T-helper 2 cell treated with Interferon-gamma antibody and Interleukin-4, amounts not matched to agents 5 μg/mL and 100 μg/mL, for 36 hours (primary cell): ENCODE measurements at regions not wholly inside any gene's neighbourhood (a gene's known extent, or its start where the extent isn't known, plus 50 kb on each side); places are given as distances from the start of the nearest gene placed in this dataset.
"Not testable (repeated sequence)": the region's sequence is repeated elsewhere in the genome, so short reads cannot be mapped to it uniquely, and the experiment has no call there.

Experiments used
- DNase-seq: peaks from one replicate; pipeline ENCODE4 v3.0.0; 2021; ENCODE audit warnings: low spot score
- H3K27ac Mint-ChIP-seq: one replicate; pipeline ENCODE4 v1.8.0; 2021; ENCODE audit warnings: mild to moderate bottlenecking, mixed read lengths
- H3K27me3 Mint-ChIP-seq: one replicate; pipeline ENCODE4 v1.8.0; 2021; ENCODE audit warnings: low read depth, mixed read lengths
- H3K36me3 Mint-ChIP-seq: one replicate; pipeline ENCODE4 v1.8.0; 2021; ENCODE audit warnings: low read depth, mixed read lengths
- H3K4me1 Mint-ChIP-seq: one replicate; pipeline ENCODE4 v1.8.0; 2021; ENCODE audit warnings: low read depth, mixed read lengths
- H3K4me3 Mint-ChIP-seq: one replicate; pipeline ENCODE4 v1.8.0; 2022; ENCODE audit warnings: mild to moderate bottlenecking, moderate library complexity, mixed read lengths
- H3K9me3 Mint-ChIP-seq: one replicate; pipeline ENCODE4 v1.8.0; 2021; ENCODE audit warnings: mixed read lengths

DNA sequence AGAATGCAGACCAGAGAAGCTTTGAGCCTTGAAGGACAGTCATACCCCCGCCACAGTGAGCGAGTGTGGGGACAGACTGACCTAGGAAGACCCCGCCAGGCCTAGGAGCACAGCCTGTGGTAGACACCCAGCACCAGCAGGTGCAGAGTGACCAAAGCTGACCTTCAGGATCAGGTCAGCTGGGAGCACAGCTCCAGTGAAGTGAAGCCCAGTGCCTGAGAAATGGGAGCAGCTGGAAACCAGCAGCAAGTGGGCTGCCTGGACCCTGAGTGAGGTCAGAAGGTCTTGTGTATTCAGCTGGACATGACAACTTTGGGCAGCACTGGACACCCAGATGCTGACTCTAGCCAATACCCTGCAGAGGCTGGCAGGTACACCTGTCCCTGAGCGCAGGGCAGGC, 268.9 kb downstream of the TEX29 start:
- no peaks in the 10 kb centered on the region for H3K27me3 Mint-ChIP-seq
- no peak overlapping the region for H3K27ac Mint-ChIP-seq

DNA sequence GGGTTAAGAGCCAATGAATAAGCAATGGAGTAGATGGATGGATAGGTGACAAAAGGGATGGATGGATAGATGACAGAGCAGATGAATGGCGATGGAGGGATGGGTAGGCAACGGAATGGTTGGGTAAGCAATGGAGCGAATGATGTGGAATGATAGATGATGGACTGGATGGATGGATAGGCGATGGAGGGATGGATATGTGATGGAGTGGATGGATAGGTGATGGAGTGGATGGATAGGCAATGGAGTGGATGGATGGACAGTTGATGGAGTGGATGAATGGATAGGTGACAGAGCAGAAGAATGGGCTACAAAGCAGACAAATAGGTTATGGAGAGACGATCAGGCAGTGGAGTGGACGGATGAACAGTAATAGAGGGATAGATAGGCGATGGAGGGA, 269.6 kb downstream of the TEX29 start:
- no peaks in the 10 kb centered on the region for H3K4me1 Mint-ChIP-seq
- H3K27me3 Mint-ChIP-seq: no peaks in the 10 kb centered on the region
- no peaks in the 10 kb centered on the region for H3K36me3 Mint-ChIP-seq
- no peak overlapping the region for H3K4me3 Mint-ChIP-seq
- no peak overlapping the region for H3K27ac Mint-ChIP-seq
- no peak for DNase-seq
- H3K9me3 Mint-ChIP-seq: no peaks in the 10 kb centered on the region

More for the DNA sequence above, 268.9 kb downstream of the TEX29 start:
- no peaks in the 10 kb centered on the region for H3K9me3 Mint-ChIP-seq
- DNase-seq: no peak
- no peak overlapping the region for H3K4me3 Mint-ChIP-seq
- no peaks in the 10 kb centered on the region for H3K4me1 Mint-ChIP-seq
- no peaks in the 10 kb centered on the region for H3K36me3 Mint-ChIP-seq

DNA sequence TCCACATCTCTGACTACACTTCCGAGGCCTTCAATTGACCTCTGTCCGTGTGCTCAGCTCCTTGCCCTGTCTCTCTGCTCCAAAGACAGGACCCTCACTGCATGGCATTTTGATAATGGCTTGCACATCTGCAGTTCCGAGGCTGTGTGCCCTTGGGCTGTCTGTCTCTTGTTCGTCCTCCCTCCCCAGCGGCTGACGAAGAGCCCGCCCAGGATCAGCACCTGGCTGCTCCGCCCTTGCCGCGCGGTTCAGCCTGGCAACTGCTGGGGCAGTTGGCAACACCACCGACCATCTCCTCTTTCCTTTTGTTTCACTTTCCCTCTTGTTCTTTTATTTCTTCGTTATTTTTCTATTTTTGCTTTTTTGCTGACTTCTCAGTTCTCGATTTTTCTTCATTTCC, 270.4 kb downstream of the TEX29 start:
- H3K36me3 Mint-ChIP-seq: no peaks in the 10 kb centered on the region
- DNase-seq: no peak
- no peaks in the 10 kb centered on the region for H3K4me1 Mint-ChIP-seq
- H3K27me3 Mint-ChIP-seq: no peaks in the 10 kb centered on the region
- H3K9me3 Mint-ChIP-seq: no peaks in the 10 kb centered on the region
- H3K4me3 Mint-ChIP-seq: no peak overlapping the region
- H3K27ac Mint-ChIP-seq: no peak overlapping the region

DNA sequence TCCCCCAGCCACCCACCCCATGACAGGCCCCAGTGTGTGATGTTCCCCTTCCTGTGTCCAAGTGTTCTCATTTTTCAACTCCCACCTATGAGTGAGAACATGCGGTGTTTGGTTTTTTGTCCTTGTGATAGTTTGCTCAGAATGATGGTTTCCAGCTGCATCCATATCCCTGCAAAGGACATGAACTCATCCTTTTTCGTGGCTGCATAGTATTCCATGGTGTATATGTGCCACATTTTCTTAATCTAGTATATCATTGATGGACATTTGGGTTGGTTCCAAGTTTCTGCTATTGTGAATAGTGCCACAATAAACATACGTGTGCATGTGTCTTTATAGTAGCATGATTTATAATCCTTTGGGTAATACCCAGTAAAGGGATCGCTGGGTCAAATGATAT, 273.0 kb downstream of the TEX29 start:
- H3K36me3 Mint-ChIP-seq, H3K4me3 Mint-ChIP-seq, DNase-seq, H3K27ac Mint-ChIP-seq, H3K4me1 Mint-ChIP-seq, H3K9me3 Mint-ChIP-seq, H3K27me3 Mint-ChIP-seq: not testable (repeated sequence)

DNA sequence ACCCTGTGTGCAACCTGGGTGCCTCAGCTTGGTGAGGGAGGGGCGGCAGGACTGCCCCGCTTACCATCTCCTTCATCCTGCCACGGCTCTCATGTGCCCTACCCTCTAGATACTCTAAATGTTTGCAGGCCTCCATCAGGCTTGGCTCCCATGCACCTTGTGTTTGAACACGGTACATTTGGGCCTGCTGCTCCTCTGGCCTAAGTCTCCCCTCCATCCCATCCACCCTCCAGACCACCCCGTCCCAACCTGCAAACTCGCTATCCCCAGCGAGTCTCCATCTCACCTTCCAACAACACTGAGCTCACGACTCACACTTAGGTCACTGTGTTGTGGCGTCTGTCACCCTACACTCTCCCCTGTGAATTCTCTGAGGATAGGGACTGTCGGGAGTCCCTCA, 274.2 kb downstream of the TEX29 start:
- no peaks in the 10 kb centered on the region for H3K36me3 Mint-ChIP-seq
- H3K27ac Mint-ChIP-seq: no peak overlapping the region
- DNase-seq: no peak
- no peaks in the 10 kb centered on the region for H3K27me3 Mint-ChIP-seq
- H3K4me3 Mint-ChIP-seq: no peak overlapping the region
- H3K4me1 Mint-ChIP-seq: no peaks in the 10 kb centered on the region
- H3K9me3 Mint-ChIP-seq: no peaks in the 10 kb centered on the region

DNA sequence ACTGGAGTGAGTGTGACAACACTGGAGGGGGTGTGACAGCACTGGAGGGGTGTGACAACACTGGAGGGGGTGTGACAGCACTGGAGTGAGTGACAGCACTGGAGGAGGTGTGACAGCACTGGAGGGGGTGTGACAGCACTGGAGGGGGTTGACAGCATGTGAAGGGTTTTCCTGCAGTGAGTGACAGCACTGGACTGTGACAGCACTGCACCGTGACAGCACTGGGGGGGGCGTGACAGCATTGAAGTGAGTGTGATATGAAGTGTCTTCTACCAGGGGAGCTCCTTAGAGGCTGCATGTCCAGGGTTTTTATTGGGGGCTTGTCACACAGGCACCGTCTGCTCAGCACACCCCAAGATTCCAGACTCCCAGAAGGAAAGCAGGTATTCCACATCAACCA, 274.8 kb downstream of the TEX29 start:
- Mint-ChIP-seq H3K4me1 (no peaks in the 10 kb centered on the region), H3K27me3 (no peaks in the 10 kb centered on the region), H3K36me3 (no peaks in the 10 kb centered on the region)

DNA sequence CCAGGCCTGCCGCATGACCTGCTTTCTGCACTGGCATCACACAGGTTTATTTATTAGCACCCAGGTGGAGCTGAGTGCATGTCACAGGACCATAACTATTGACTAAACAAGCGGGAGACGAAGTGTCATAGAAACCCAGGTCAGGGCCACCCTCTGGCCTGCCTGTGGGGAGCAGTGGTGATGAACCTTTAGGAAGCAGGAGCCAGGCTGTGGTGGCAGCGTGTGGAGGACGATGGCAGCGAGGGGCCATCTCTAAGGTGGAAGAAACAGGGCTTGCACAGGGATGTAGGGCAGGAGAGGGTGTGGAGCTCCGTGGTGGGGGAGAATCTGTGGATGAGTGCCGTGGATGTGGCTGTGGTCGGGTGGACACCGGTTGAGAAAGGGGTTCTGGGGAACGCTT, 275.3 kb downstream of the TEX29 start:
- no peak for DNase-seq
- H3K4me1 Mint-ChIP-seq: no peaks in the 10 kb centered on the region
- H3K4me3 Mint-ChIP-seq: no peak overlapping the region
- no peaks in the 10 kb centered on the region for H3K36me3 Mint-ChIP-seq
- no peak overlapping the region for H3K27ac Mint-ChIP-seq
- no peaks in the 10 kb centered on the region for H3K9me3 Mint-ChIP-seq
- no peaks in the 10 kb centered on the region for H3K27me3 Mint-ChIP-seq

More for the DNA sequence above, 274.8 kb downstream of the TEX29 start:
- Mint-ChIP-seq H3K4me3 (no peak overlapping the region), H3K27ac (no peak overlapping the region), H3K9me3 (no peaks in the 10 kb centered on the region)
- DNase-seq: no peak

DNA sequence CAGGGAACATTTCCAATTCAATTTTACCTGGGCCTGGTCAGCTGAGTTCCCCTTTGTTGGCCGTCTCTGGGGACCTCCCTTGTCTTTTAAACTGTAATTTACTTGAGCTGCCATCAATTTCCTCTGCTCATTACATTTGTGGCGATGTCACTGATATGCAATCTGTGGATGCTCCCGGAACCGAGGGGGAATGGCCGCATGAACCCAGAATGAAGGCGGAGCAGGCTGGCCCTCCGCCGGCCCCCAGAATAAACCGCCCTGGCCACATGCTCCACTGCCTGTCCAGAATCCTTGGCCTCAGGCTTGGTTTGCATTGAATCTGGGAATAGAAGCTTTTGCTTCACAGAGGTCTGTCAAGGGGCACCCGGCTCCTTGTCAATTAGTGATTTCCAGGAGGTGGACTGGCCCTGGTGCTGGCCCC, 276.8 kb downstream of the TEX29 start:
- no peak for DNase-seq

DNA sequence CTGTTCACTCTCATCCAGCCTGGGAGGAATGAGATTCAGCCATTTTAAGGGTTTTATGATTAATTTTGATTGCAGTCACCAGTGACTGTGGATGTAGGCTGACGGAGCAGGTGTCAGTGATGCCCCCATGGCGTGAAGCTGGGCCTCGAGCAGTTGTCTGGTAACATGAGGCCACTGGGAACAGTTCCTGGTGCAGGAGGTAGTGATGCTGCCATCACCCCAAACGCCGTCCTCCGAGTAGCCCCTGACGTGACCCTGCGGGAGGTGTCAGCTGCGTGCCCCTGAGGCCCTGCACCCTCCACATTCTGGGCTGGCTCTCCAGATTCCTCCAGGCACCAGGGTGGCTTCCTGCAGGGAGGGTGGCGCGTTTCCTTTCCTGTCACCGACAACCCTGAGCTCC, 277.2 kb downstream of the TEX29 start:
- no peaks in the 10 kb centered on the region for H3K27me3 Mint-ChIP-seq
- H3K27ac Mint-ChIP-seq: no peak overlapping the region
- no peak overlapping the region for H3K4me3 Mint-ChIP-seq
- H3K4me1 Mint-ChIP-seq: no peaks in the 10 kb centered on the region
- no peaks in the 10 kb centered on the region for H3K36me3 Mint-ChIP-seq
- no peak for DNase-seq
- no peaks in the 10 kb centered on the region for H3K9me3 Mint-ChIP-seq

More for the DNA sequence above, 276.8 kb downstream of the TEX29 start:
- H3K4me3 Mint-ChIP-seq: no peak overlapping the region
- no peaks in the 10 kb centered on the region for H3K4me1 Mint-ChIP-seq
- H3K27me3 Mint-ChIP-seq: no peaks in the 10 kb centered on the region
- H3K27ac Mint-ChIP-seq: no peak overlapping the region
- H3K36me3 Mint-ChIP-seq: no peaks in the 10 kb centered on the region
- H3K9me3 Mint-ChIP-seq: no peaks in the 10 kb centered on the region

DNA sequence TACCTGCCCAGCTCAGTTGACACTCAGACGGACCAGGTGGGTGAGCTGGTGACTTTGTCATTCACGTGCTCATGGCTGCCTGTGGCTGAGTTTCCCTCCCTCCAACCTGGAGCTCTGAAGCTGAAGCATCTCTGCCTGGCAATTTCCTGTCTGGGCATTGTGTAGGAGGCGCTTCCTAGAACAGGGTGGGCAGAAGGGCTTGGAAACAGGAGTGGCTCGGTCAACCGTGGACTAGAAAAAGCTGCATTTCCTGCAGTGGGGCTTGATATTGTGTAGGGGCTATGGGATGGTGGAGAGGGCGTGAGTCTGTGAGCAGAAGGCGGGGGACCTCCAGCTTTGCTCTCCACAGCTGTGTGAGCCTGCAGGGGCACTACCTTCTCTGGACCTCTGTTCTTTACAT, 278.3 kb downstream of the TEX29 start:
- H3K4me1 Mint-ChIP-seq: no peaks in the 10 kb centered on the region
- no peaks in the 10 kb centered on the region for H3K36me3 Mint-ChIP-seq
- DNase-seq: no peak
- no peaks in the 10 kb centered on the region for H3K27me3 Mint-ChIP-seq
- no peak overlapping the region for H3K27ac Mint-ChIP-seq
- no peaks in the 10 kb centered on the region for H3K9me3 Mint-ChIP-seq
- no peak overlapping the region for H3K4me3 Mint-ChIP-seq

DNA sequence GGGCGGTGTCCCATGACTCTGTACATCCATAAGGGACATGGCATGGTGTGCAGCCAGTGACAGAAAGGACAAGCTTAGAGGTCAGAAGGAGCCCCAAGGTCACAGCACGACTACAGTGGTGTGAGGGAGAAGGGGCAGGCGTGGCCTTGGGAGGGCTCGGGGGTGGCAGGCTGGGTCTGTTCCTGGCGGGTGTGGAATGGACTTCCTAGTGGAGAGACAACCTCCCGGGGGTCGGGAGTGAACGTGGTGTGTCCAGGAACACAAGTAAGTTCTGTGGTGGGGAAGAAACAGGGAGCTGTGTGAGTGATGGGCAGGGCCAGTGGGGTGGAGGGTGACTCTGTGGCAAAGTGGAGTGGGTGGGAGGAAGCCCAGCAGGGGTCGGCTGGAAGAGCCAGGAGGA, 279.3 kb downstream of the TEX29 start:
- H3K9me3 Mint-ChIP-seq: no peaks in the 10 kb centered on the region
- no peaks in the 10 kb centered on the region for H3K27me3 Mint-ChIP-seq
- H3K36me3 Mint-ChIP-seq: no peaks in the 10 kb centered on the region
- no peak overlapping the region for H3K4me3 Mint-ChIP-seq
- DNase-seq: no peak
- no peaks in the 10 kb centered on the region for H3K4me1 Mint-ChIP-seq
- peak overlapping the region; percentile 14 for H3K27ac Mint-ChIP-seq

DNA sequence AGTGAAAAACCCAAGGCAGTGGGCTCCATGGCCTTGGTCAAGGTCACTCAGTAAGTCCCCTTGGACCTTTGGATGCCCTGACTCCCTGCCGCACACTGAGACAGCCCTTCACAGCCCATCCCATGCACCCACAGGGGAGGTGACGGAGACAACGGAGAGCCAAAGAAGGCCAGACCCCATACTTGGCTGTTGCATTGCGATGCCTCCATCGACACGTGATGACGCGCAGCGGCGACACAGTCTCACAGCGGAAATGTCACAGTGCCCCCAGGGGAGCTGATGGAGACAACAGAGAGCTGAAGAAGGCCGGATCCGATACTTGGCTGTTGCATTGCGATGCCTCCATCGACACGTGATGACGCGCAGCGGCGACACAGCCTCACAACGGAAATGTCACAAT, 282.4 kb downstream of the TEX29 start:
- H3K36me3 Mint-ChIP-seq: no peaks in the 10 kb centered on the region
- H3K27ac Mint-ChIP-seq: no peak overlapping the region
- H3K4me1 Mint-ChIP-seq: no peaks in the 10 kb centered on the region
- no peak for DNase-seq
- no peaks in the 10 kb centered on the region for H3K9me3 Mint-ChIP-seq
- H3K27me3 Mint-ChIP-seq: no peaks in the 10 kb centered on the region
- no peak overlapping the region for H3K4me3 Mint-ChIP-seq

DNA sequence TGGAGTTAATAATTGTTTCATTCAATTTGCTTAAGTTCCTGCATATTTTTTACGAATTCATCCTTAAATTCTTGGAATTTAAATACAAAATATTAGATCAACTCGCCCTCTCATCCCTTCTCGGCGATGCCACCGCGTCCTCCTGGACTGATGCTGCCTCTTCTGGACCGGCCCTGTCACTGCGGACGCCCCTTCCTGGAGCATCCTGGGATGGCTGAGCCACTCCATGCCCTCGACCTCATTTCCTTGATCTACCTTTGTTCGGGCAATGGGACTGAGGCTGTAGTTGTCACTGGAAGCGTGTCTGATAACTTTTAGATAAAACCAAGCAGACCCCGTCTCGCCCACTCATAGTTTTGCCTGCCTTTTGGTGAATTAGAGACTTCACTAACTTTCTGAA, 283.7 kb downstream of the TEX29 start:
- H3K9me3 Mint-ChIP-seq: no peaks in the 10 kb centered on the region
- H3K4me1 Mint-ChIP-seq: no peaks in the 10 kb centered on the region
- H3K4me3 Mint-ChIP-seq: no peak overlapping the region
- H3K27me3 Mint-ChIP-seq: no peaks in the 10 kb centered on the region
- H3K36me3 Mint-ChIP-seq: no peaks in the 10 kb centered on the region
- no peak overlapping the region for H3K27ac Mint-ChIP-seq
- DNase-seq: no peak

DNA sequence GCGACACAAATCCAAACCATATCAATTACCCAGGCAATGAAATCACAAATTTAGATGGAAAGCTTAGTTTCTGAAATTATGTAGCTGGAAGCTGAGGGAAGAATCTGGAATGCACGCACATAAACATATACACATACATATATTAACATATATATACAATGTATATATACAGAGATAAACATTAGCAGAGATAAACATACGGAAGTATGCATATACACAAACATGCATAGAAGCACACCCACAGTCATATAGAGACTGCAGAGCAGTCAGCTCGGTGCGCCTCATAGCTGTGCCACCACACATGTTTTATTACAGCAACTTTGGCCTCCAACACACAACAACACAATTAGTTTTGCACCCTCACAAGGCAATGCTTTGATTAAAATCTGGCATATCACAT, 288.1 kb downstream of the TEX29 start:
- Mint-ChIP-seq H3K4me1 (no peaks in the 10 kb centered on the region), H3K27ac (no peak overlapping the region), H3K4me3 (no peak overlapping the region), H3K9me3 (no peaks in the 10 kb centered on the region), H3K36me3 (no peaks in the 10 kb centered on the region), H3K27me3 (no peaks in the 10 kb centered on the region)
- no peak for DNase-seq

DNA sequence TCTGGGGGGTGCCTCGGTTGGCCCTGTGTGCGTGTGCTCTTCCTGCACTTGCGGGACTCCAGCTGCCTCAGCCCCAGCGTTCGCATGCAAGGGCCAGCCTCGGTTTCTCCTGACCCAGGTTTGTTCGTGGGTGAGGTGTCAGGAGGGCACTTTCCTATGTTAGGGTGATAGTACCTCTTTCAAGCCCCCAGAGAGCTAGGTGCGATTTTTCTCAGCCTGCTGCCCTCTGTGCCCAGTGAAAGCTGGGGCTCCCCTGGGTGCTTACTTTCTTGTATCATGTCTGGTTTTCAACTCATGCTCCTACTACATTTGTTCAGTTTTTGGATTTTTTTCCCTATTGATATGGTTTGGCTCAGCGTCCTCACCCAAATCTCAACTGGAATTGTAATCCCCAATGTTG, 289.2 kb downstream of the TEX29 start:
- Mint-ChIP-seq H3K27me3 (no peaks in the 10 kb centered on the region), H3K9me3 (no peaks in the 10 kb centered on the region), H3K4me3 (no peak overlapping the region), H3K27ac (no peak overlapping the region), H3K36me3 (no peaks in the 10 kb centered on the region), H3K4me1 (no peaks in the 10 kb centered on the region)
- DNase-seq: no peak
